ENCODE measurements at regions not wholly inside any gene's neighbourhood (a gene's known extent, or its start where the extent isn't known, plus 50 kb on each side); places are given as distances from the start of the nearest gene placed in this dataset.

DNA sequence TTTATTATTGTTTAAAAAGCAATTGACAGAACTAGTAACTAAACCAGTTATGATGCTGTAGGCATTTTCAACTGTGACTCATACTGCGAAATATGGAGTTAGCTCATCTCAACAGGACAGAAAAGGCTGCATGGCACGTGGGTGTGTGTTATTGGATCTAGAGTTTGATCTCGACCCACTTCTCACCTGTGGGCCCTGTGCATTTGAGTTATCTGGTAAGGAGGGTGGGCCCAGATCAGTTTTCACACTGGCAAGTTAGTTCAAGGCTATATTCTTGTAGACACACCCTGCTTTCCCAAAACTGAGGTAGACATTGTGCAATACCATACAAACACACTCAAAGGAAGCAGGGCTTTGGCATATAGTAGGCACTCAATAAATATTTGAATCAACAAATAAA lies 71.3 kb upstream of the PRDX6 start:
- DNase-seq = no peak

DNA sequence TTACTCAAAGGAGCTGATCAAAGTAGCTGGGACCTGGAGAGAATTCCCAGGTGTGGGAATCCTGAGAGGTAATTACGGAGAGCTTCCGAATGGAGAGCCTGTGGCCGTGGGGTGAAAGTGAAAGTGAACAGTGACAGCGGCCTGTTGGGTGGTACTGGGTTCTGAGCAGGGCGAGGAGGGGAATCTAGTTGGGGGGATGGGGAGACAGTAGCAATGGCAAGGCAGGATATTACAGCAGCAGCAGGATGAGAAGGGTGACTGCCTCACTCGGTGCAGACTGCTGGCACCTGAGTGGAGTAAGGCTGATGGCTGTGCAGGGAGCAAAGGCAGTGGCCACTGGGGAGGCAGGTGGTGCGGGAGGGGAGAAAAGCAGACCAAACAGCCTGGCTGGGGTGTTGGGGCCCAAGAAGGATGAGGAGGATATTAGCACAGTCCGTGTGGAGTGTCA lies 70.3 kb upstream of the PRDX6 start:
- DNase-seq = no peak

GRCh38 chr1:173407846-173408245 lies 69.3 kb upstream of the PRDX6 start:
- no peak for DNase-seq

- DNase-seq = no peak
Observed at GRCh38 chr1:173408886-173409285, 68.2 kb upstream of the PRDX6 start.

- DNase-seq = no peak
Observed at GRCh38 chr1:173409613-173410012, 67.5 kb upstream of the PRDX6 start.

DNA sequence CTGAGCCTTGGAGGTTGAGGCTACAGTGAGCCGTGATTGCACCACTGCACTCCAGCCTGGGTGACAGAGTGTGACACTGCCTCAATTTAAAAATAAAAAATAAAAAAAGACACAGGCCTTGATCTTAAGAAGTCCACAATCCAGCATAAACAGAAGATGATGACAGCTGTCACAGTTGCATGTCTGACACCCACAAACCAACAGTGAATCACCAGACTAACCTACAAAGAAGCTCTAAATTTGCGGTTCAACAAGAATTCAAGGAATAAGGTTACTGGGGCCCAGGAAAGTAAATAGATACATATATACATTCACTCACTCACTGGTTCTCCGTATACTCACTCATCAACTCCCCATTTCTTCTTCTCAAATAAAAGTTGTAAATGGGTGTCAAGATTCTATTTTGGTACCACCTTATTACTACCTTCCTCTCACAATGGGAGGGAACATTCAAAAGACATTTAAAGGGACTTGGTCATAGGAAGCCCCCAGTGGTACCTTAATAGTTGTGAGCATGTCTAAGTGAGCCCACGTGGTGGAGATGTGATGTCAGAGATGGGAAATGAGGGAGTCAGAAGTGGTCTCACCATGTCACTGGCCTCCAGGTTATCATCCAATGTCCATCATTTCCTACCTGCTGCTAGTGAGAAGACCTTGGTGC lies 66.9 kb upstream of the PRDX6 start:
- no peak for DNase-seq

GRCh38 chr1:173410794-173411236 lies 66.3 kb upstream of the PRDX6 start:
- DNase-seq = no peak

DNA sequence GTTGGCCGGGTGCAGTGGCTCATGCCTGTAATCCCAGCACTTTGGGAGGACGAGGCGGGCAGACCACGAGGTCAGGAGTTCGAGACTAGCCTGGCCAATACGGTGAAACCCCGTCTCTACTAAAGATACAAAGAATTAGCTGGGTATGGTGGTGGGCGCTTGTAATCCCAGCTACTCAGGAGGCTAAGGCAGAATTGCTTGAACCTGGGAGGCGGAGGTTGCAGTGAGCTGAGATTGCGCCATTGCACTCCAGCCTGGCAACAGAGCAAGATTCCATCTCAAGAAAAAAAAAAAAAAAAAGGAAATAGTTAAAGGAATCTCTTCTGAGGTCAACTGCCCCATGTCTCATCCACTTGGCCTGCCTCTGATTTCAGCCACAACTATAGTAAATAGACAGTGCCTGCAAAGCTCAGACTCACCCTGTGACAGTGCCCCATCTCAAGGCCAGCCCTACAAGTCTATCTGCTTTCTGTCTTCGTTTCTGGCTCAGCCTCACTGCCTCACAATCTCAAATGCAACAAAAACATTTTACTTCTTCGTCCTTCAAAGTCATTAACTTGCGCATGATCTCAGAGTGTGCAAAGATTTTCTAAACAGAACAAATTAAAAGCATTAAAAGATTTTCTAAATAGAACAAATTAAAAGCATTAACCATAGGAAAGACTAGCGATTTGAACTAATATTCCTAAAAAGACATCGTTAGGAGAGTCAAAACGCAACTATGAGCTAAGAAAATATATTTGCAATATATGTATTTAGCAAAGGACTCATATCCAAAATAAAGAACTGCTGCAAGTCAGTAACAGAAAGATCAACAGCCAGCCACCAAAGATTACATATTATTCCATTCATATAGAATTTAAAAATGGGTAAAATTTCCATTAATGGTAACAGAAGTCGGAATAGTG lies 65.0 kb upstream of the PRDX6 start:
- no peak for DNase-seq

DNA sequence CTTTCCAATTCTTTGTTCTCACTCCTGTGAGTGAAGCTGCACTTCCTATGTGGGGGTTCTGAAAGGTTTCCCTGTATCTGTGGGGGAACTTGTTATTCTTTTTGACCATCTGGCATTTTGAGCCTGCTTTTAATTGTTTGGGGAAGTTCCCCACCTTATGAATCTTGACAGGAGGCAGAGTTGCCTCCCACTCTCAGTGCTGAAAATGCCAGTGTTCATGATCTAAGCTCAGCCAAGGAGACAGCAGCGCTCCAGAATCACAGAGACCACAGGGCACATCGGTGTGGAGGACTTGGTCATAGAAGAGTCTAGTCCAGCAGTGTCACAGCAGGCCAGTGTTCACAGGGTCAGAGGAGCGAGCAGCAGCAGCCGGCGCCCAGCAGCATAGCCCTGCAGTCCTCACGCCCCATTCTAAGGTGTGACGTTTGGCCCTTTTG lies 63.8 kb upstream of the PRDX6 start:
- no peak for DNase-seq

DNA sequence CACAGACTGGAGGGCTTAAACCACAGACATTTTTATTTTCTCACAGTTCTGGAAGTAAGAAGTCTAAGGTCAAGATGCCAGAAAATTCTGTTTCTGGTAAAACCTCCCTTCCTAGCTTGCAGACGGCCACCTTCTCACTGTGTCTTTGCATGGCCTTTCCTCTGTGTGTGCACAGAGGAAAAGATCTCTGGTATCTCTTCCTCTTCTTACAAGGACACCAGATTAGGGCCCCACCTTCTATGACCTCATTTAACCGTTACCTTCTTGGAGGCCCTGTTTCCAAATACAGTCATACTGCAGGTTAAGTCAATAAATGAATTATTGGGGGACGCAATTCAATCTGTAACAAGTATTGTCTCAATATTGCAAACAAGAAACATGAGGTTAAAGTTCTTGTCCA lies 63.0 kb upstream of the PRDX6 start:
- no peak for DNase-seq

- no peak for DNase-seq
Observed at GRCh38 chr1:173414539-173415226, 62.5 kb upstream of the PRDX6 start.

DNA sequence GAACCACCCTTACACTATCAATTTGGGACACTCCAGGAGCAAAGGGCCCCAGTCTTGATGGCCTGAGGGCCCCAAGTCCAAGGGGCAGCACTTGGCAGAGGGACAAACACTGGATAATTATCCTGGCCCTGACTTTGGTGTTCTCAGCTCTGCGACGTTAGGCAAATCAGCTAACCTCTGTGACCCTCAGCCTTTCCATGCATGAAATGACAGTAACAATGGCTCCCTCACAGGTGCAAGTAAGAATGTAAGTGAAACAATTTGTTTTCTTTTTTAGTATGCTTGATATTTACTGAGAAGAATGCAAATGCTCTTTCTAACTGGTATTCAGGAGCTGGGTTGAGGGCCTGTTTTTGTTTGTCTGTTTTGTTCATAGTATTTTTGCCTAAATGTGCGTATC lies 61.6 kb upstream of the PRDX6 start:
- DNase-seq = no peak

DNA sequence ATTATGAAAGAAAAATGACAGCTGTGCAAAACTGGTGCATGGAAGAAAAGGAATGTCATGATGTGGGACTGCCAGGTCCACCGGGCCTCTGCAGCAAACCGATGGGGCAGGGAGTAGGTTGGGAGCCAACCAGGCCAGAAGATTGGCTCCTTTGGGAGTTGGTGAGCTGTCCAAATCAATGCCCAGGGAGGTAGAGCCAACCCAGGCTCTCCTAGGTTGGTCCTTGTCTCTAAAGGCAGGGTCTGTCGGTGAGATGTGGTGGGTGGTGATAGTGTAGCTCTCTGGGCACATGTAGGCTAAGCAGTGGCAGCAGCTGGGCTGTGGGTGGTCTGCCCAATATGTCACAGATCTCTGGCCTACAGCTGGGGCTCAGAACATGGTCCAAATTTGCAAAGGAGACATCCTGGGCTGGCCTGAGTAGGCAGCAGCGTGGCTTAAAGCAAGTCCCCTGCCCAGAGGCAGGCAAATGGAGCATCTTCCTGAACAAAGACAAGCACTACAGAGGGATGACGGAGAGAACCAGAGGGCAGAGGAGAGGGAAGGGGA lies 61.2 kb upstream of the PRDX6 start:
- no peak for DNase-seq

- DNase-seq = no peak
Observed at GRCh38 chr1:173417563-173417962, 59.6 kb upstream of the PRDX6 start.

GRCh38 chr1:173418107-173418985 lies 58.8 kb upstream of the PRDX6 start:
- no peak for DNase-seq

DNA sequence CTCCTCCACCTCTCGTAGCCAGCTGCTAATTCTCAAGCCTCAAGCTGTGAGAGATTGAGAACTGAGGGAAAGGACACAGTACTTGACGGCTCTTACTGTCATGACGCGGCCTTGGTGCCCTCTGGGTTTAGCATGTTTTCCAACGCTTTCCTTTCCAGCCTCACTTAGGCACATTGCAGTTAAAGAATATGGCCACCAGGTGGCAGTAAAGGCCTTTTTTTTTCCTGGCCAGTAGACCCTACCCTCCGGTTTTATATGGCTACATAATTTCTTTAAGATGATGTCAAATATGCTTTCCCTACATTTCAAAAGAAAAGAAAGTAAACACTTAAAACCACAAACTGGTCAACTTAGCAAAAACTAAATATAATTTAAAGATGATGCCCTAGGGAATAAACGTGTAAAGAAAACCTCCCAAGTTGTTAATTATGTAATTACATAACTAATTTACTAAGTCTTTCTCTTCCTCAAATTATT lies 56.8 kb upstream of the PRDX6 start:
- DNase-seq = peak; percentile 42

- DNase-seq = no peak
Observed at GRCh38 chr1:173421286-173421685, 55.8 kb upstream of the PRDX6 start.

DNA sequence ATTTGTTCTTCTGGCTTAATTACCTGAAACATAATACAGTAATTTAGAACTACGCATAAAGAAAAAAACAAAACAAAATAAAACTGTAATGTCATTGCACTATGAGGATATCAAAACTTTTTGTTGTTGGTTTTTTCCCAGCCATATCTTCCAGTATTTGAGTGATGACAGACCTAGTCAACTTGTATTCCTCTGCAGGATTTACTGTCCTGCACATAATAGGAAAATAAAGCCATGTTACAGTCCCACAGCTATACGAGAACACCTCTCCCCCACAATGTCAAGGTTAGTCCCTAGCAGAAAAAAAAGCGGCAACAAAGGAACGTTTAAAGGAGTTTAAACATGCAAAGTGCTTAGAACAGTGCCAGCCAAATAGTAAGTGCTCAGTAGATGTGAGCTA lies 55.3 kb upstream of the PRDX6 start:
- no peak for DNase-seq

DNA sequence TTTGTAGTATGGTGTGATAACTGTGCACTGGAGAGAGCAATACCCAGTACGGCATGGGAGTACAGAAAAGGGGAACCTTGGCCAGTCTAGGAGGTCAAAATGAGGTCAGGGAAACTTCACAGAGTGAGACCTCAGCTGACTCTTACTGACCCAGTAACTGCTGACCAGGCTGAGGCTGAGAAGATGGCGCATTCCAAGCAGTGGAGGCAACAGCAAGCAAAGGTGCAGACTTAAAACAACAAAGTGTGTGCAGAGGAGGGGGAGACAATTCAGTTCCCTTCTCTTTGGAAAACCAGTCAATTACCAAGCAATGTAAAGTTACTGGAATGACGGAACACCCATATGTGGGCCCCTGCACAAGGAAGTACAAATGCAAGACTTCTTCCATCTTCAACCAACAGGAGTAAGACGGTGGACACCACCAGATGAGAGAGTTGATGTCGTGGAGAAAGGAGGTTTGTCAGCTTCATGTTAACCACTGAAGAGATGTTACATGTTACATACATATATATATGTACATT lies 54.6 kb upstream of the PRDX6 start:
- no peak for DNase-seq

DNA sequence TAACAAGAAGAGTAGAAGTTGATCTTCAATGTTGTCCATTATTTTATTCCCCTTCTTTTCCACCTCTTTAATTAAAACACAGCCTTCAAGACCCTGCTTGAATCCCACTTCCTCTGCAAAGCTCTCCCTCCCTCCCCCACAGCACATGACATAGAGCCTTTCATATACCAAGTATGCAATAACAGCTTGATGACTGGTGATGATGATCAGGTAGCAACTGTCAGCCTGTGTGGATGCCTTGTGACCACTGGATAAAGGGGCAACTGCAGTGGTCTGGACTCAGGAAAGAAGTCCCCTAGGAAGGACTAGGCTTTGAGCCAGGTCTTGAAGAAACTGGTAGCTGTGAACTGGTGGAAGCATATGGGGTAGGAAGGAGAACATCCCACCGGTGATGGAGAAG lies 53.8 kb upstream of the PRDX6 start:
- DNase-seq = no peak

DNA sequence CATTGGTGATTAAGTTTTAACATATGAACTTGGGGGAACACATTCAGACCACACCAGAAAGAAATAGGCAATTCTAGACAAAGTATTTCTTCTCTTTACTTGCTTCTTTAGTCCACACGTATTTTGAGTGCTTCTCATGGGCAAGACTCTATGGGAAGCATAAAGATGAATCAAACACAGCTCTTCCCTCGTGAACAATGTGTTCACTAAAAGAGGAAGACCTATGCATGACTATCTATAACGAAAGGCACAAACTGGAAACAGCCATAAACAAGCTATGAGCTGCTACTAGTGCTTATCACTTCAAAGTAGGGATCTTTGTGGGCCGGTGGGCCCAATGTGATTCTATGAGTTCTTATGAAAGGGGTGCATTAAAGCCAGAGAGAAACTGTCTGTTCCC lies 53.0 kb upstream of the PRDX6 start:
- no peak for DNase-seq

All from activated T-cell treated with anti-CD3 and anti-CD28 coated beads for 4 hours (primary cell).